ENCODE measurements at regions not wholly inside any gene's neighbourhood (a gene's known extent, or its start where the extent isn't known, plus 50 kb on each side); places are given as distances from the start of the nearest gene placed in this dataset.

GRCh38 chr2:223460209-223460608 is 142.0 kb downstream of the SCG2 start:
- intact Hi-C loops (cut with DNase I): no loop called here
- no peaks in the 10 kb centered on the region for H3K9me3 ChIP-seq
- 81 to 85% (median 81%) methylated on average over 1 of the region's 1 CpG for WGBS, 3 donors

GRCh38 chr2:223460774-223461211 is 141.4 kb downstream of the SCG2 start:
- Histone ChIP-seq H3K9me3 (no peaks in the 10 kb centered on the region), H3K36me3 (no peaks in the 10 kb centered on the region), H3K4me1 (ENCODE audit: insufficient read depth) (no peaks in the 10 kb centered on the region), H3K4me3 (no peak overlapping the region), H3K27ac (no peak overlapping the region), H3K27me3 (no peaks in the 10 kb centered on the region)
- intact Hi-C loops (cut with DNase I): no loop called here
- DNase-seq: no peak
- TF ChIP-seq CTCF (IDR thresholded peaks at IDR 0.05): no peak
- TF ChIP-seq POLR2A (IDR thresholded peaks at IDR 0.05): no peak
- TF ChIP-seq EP300 (IDR thresholded peaks at IDR 0.05): no peak

More at GRCh38 chr2:223460209-223460608, 142.0 kb downstream of the SCG2 start:
- Histone ChIP-seq H3K4me3 (no peak overlapping the region), H3K27ac (no peak overlapping the region), H3K27me3 (no peaks in the 10 kb centered on the region), H3K4me1 (ENCODE audit: insufficient read depth) (no peaks in the 10 kb centered on the region), H3K36me3 (no peaks in the 10 kb centered on the region)
- no peak for DNase-seq
- TF ChIP-seq CTCF (IDR thresholded peaks at IDR 0.05): no peak
- no peak for TF ChIP-seq POLR2A (IDR thresholded peaks at IDR 0.05)
- no peak for TF ChIP-seq EP300 (IDR thresholded peaks at IDR 0.05)

- Histone ChIP-seq H3K9me3 (no peaks in the 10 kb centered on the region), H3K27ac (no peak overlapping the region), H3K4me3 (no peak overlapping the region), H3K4me1 (ENCODE audit: insufficient read depth) (no peaks in the 10 kb centered on the region), H3K36me3 (no peaks in the 10 kb centered on the region), H3K27me3 (no peaks in the 10 kb centered on the region)
- 90 to 93% (median 92%) methylated on average over 2 of the region's 2 CpGs for WGBS, 3 donors
- no peak for TF ChIP-seq CTCF (IDR thresholded peaks at IDR 0.05)
- no peak for TF ChIP-seq EP300 (IDR thresholded peaks at IDR 0.05)
- TF ChIP-seq POLR2A (IDR thresholded peaks at IDR 0.05): no peak
- no peak for DNase-seq
- intact Hi-C loops (cut with DNase I): no loop called here
These were observed 138.1 kb downstream of the SCG2 start for GRCh38 chr2:223464071-223464470.

DNA sequence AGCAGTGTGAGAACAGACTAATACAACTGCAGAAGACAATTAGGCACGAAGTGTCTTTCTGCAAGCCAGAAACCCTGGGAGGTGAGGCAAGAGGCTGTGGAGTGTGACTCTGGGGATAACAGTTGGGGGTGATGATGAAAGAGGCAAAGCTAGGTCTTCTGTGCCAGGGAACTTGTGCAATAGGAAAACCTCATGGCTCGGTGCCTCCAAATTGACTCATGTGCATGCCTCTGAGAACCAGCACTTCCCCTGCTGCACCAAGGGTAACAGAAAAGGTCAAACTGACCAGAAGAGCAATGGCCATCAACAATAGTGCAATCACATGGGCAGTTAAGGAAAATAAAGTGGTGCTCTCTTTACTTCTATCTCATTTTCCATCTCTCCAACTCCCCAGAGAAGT is 136.4 kb downstream of the SCG2 start:
- Histone ChIP-seq H3K27ac (no peak overlapping the region), H3K27me3 (no peaks in the 10 kb centered on the region), H3K9me3 (no peaks in the 10 kb centered on the region), H3K36me3 (no peaks in the 10 kb centered on the region), H3K4me3 (no peak overlapping the region), H3K4me1 (ENCODE audit: insufficient read depth) (no peaks in the 10 kb centered on the region)
- 25 to 56% (median 43%) methylated on average over 2 of the region's 2 CpGs for WGBS, 3 donors
- intact Hi-C loops (cut with DNase I): no loop called here
- peak; percentile 40 to 78 (median 52) for DNase-seq
- no peak for TF ChIP-seq CTCF (IDR thresholded peaks at IDR 0.05)
- TF ChIP-seq POLR2A (IDR thresholded peaks at IDR 0.05): no peak
- TF ChIP-seq EP300 (IDR thresholded peaks at IDR 0.05): no peak

DNA sequence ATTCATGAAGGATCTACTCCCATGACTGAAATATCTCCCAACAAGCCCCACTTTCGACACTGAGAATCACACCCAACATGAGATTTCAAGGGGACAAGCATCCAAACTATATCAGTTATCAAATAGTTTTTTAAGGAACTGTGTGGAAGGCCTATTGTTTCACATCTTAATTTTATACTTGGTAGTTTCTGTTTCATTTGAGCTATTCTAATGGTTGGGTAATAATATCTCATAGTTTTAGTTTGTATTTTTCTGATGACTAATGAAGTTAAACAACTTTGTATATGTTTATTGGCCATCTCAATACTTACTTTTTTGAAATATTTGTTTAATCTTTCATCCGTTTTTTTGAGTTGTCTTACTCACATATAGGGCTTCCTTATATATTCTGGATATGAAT is 135.0 kb downstream of the SCG2 start:
- Histone ChIP-seq H3K4me1 (ENCODE audit: insufficient read depth) (no peaks in the 10 kb centered on the region), H3K9me3 (no peaks in the 10 kb centered on the region), H3K36me3 (no peaks in the 10 kb centered on the region), H3K27me3 (no peaks in the 10 kb centered on the region), H3K4me3 (no peak overlapping the region), H3K27ac (no peak overlapping the region)
- DNase-seq: no peak
- WGBS, 3 donors: 61 to 63% (median 61%) methylated on average over 2 of the region's 2 CpGs
- TF ChIP-seq CTCF (IDR thresholded peaks at IDR 0.05): no peak
- TF ChIP-seq POLR2A (IDR thresholded peaks at IDR 0.05): no peak
- no peak for TF ChIP-seq EP300 (IDR thresholded peaks at IDR 0.05)
- intact Hi-C loops (cut with DNase I): no loop called here
